ENCODE measurements at regions not wholly inside any gene's neighbourhood (a gene's known extent, or its start where the extent isn't known, plus 50 kb on each side); places are given as distances from the start of the nearest gene placed in this dataset.

DNA sequence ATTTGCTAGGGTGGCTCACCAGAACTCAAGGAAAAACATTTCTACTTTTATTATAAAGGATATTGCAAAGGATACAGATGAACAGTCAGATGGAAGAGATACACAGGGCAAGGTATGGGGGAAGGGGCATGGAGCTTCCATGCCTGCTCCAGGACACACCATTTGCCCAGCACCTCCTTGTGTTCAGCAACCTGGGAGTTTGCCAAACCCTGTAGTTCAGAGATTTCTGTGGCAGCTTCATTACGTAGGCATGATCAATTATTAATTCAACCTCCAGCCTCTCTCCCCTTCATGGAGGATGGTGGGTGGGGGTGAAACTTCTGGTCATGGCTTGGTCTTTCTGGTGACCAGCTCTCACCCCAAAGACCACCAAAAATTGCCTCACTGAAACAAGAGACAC lies 353.9 kb upstream of the THBS1 start:
- TF ChIP-seq EZH2phosphoT487 (IDR thresholded peaks at IDR 0.05; ENCODE audit: insufficient read depth, low read depth) (no peak), EZH2 (IDR thresholded peaks at IDR 0.05; ENCODE audit: insufficient read depth, poor library complexity, severe bottlenecking) (no peak)
